ENCODE measurements at regions not wholly inside any gene's neighbourhood (a gene's known extent, or its start where the extent isn't known, plus 50 kb on each side); places are given as distances from the start of the nearest gene placed in this dataset.

DNA sequence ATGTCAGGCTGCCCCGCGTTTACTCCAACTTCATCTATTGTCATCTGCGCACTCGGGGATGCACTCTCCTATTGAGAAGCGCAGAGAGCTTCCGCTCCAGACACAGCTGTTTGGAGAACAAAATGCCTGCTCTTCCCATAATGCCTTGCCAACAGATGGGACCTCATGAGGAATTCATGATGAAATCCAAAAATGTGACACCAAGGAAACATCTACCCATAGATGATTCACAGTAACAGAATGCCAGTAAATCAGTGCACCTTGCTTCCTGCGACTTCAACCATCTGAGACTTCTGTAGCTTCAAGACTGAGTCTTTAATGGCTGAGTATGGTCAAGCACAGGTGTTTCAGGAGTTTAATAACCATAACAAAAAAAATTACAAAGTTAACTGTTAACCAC is 1144.9 kb upstream of the GOT2 start:
- Histone ChIP-seq H3K4me1 (replicated peaks; ENCODE audit: insufficient read depth) (no peaks in the 10 kb centered on the region), H4K20me1 (ENCODE audit: insufficient read depth) (no peaks in the 10 kb centered on the region), H3K27me3 (ENCODE audit: insufficient read depth, low read depth) (no peaks in the 10 kb centered on the region), H2AFZ (no peak overlapping the region), H3K9me2 (ENCODE audit: insufficient read depth) (no peaks in the 10 kb centered on the region), H3K79me2 (ENCODE audit: low read depth) (no peaks in the 10 kb centered on the region), H3K36me3 (ENCODE audit: low read depth) (no peaks in the 10 kb centered on the region), H3K4me3 (no peak overlapping the region), H3F3A (ENCODE audit: insufficient read depth, low read depth) (no peaks in the 10 kb centered on the region), H3K27ac (no peak overlapping the region), H3K9me3 (ENCODE audit: insufficient read depth, low read depth) (no peaks in the 10 kb centered on the region), H3K4me2 (no peak overlapping the region)
- intact Hi-C loops (cut with micrococcal nuclease; ENCODE audit: unreplicated experiment) = no loop called here
- BruUV-seq (replicated peaks) = no TSS peak
- CTCF ChIA-PET = no interaction called here
- DNase-seq = no peak
- POLR2A ChIA-PET (ENCODE audit: unreplicated experiment) = no interaction called here
- TF ChIP-seq CTCF (conservative IDR thresholded peaks at IDR 0.05) (no peak), EZH2 (IDR thresholded peaks at IDR 0.05; ENCODE audit: low read depth) (no peak)

GRCh38 chr16:59878479-59878878 is 1144.4 kb upstream of the GOT2 start:
- peak in 1 of 2 experiments; percentile 36 for DNase-seq
- no peak overlapping the region for H3K4me2 ChIP-seq
- no TSS peak for BruUV-seq (replicated peaks)
- no peaks in the 10 kb centered on the region for H3K4me1 ChIP-seq (replicated peaks; ENCODE audit: insufficient read depth)
- H3K9me3 ChIP-seq (ENCODE audit: insufficient read depth, low read depth) = no peaks in the 10 kb centered on the region
- H4K20me1 ChIP-seq (ENCODE audit: insufficient read depth) = no peaks in the 10 kb centered on the region
- no peaks in the 10 kb centered on the region for H3F3A ChIP-seq (ENCODE audit: insufficient read depth, low read depth)
- H3K9me2 ChIP-seq (ENCODE audit: insufficient read depth) = no peaks in the 10 kb centered on the region
- H3K36me3 ChIP-seq (ENCODE audit: low read depth) = no peaks in the 10 kb centered on the region
- H3K4me3 ChIP-seq = no peak overlapping the region
- POLR2A ChIA-PET (ENCODE audit: unreplicated experiment) = no interaction called here
- H3K79me2 ChIP-seq (ENCODE audit: low read depth) = no peaks in the 10 kb centered on the region
- intact Hi-C loops (cut with micrococcal nuclease; ENCODE audit: unreplicated experiment) = no loop called here
- CTCF ChIA-PET = no interaction called here
- H2AFZ ChIP-seq = no peak overlapping the region
- no peaks in the 10 kb centered on the region for H3K27me3 ChIP-seq (ENCODE audit: insufficient read depth, low read depth)
- H3K27ac ChIP-seq = no peak overlapping the region
- TF ChIP-seq CTCF (conservative IDR thresholded peaks at IDR 0.05) (no peak), EZH2 (IDR thresholded peaks at IDR 0.05; ENCODE audit: low read depth) (no peak)

DNA sequence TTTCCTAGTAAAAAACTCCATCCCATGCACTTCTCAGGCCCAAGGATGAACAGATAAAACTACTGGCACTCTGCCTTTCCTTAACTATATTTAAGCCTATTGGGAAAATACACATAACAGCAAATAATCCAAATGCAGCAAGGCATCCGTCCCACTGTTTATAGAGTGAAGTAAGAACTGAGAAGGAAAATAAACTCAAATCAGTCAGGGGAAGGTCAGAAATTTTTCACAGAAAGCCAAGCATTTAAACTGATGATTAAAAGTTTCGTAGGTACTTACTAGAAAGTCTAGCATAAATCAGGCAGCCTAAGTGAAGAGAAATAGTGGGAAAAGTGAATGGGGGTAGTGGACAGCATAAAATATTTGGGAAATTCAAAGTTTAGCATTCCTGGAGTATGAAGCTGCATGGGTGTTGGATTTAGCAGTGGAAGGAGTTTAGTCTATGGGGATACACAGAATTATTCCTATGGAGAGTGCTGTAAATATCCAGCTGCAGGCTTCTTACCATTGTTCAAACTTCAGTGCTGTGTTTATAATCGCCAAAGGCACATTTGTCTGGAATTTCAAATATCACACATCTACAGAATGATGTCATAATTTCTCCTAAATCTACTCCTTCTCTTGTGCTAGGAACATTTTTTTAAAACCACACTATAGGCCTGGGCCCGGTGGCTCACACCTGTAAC is 1131.0 kb upstream of the GOT2 start:
- Histone ChIP-seq H3K4me1 (replicated peaks; ENCODE audit: insufficient read depth) (no peaks in the 10 kb centered on the region), H3K4me3 (no peak overlapping the region), H3F3A (ENCODE audit: insufficient read depth, low read depth) (no peaks in the 10 kb centered on the region), H3K79me2 (ENCODE audit: low read depth) (no peaks in the 10 kb centered on the region), H3K4me2 (no peak overlapping the region), H3K9me2 (ENCODE audit: insufficient read depth) (no peaks in the 10 kb centered on the region), H4K20me1 (ENCODE audit: insufficient read depth) (no peaks in the 10 kb centered on the region), H3K27me3 (ENCODE audit: insufficient read depth, low read depth) (no peaks in the 10 kb centered on the region), H3K36me3 (ENCODE audit: low read depth) (no peaks in the 10 kb centered on the region), H2AFZ (no peak overlapping the region), H3K9me3 (ENCODE audit: insufficient read depth, low read depth) (no peaks in the 10 kb centered on the region), H3K27ac (no peak overlapping the region)
- no peak for DNase-seq
- CTCF ChIA-PET = no interaction called here
- BruUV-seq (replicated peaks) = no TSS peak
- intact Hi-C loops (cut with micrococcal nuclease; ENCODE audit: unreplicated experiment) = no loop called here
- POLR2A ChIA-PET (ENCODE audit: unreplicated experiment) = no interaction called here
- TF ChIP-seq CTCF (conservative IDR thresholded peaks at IDR 0.05) (no peak), EZH2 (IDR thresholded peaks at IDR 0.05; ENCODE audit: low read depth) (no peak)

Measured in PC-9 (cell line).